ENCODE measurements at regions not wholly inside any gene's neighbourhood (a gene's known extent, or its start where the extent isn't known, plus 50 kb on each side); places are given as distances from the start of the nearest gene placed in this dataset.

- no peak for TF ChIP-seq POLR2AphosphoS5 (IDR thresholded peaks at IDR 0.05)
- TF ChIP-seq CTCF (IDR thresholded peaks at IDR 0.05 in 8 of 11, conservative IDR thresholded peaks at IDR 0.05 in 3 of 11): no peak
Observed at GRCh38 chr12:86787419-86787818, 531.2 kb upstream of the MGAT4C start.
